22Rv1 (cell line): ENCODE measurements at regions not wholly inside any gene's neighbourhood (a gene's known extent, or its start where the extent isn't known, plus 50 kb on each side); places are given as distances from the start of the nearest gene placed in this dataset.

Experiments
- CTCF ChIP-seq: fragments of 450-650 bp; IDR thresholded peaks from 2 replicates; pipeline ENCODE4 v1.5.1; 2017; ENCODE audit warnings: mild to moderate bottlenecking
- ZFX ChIP-seq: fragments of 450-650 bp; IDR thresholded peaks from 2 replicates; pipeline ENCODE4 v1.6.1; 2017; ENCODE audit warnings: antibody characterized with exemption, borderline replicate concordance

GRCh38 chr3:18216996-18217395, 208.1 kb downstream of the SATB1 start:
- TF ChIP-seq CTCF (no peak), ZFX (no peak)
